K562 (cell line): ENCODE measurements at regions not wholly inside any gene's neighbourhood (a gene's known extent, or its start where the extent isn't known, plus 50 kb on each side); places are given as distances from the start of the nearest gene placed in this dataset.
"Not testable (repeated sequence)": the region's sequence is repeated elsewhere in the genome, so short reads cannot be mapped to it uniquely, and the experiment has no call there.

Experiments used
- ATAC-seq: fragments of 200-7000 bp; cut with Tn5 transposase; 3 replicates; pipeline ENCODE4 v1.9.1; 2020; ENCODE audit warnings: moderate library complexity
- BruUV-seq: library from RNA; stranded (reverse); fragments of 400-500 nt; replicated peaks from 2 replicates; lab custom pipeline; 2021; lab: Mats Ljungman, UMichigan
- CTCF ChIA-PET: fragments of 300-600 bp; formaldehyde crosslinking; extraction: SDS; loops from one replicate; lab custom pipeline; 2021; ENCODE audit warnings: low intra/inter-chr PET ratio; lab: Yijun Ruan, JAX
- POLR2A ChIA-PET: fragments of 300-600, 350-650 bp; sonication (Branson Sonifier 250); formaldehyde crosslinking; extraction: SDS; loops from one replicate; lab custom pipeline; 2021; ENCODE audit warnings: antibody characterized with exemption, inconsistent platforms; lab: Yijun Ruan, JAX
- DNase-seq, 4 experiments: peaks; one replicate each; pipeline versions ENCODE4 v3.0.0 to v3.0.0-alpha.2; 2011 to 2018; ENCODE audit warnings: low spot score in 3 of 4, mixed read lengths in 3 of 4; ENCODE audit errors: extremely low read depth in 1 of 4
- FAIRE-seq: peaks from 2 replicates; lab custom pipeline; 2011; peaks lifted over from hg19 to GRCh38; lab: Jason Lieb, UNC
- H2AFZ ChIP-seq: 2 replicates; pipeline ENCODE4 v1.6.0; 2011; ENCODE audit warnings: low read depth, low read length, control low read depth, inconsistent platforms
- H3K27ac ChIP-seq: fragments of 200-600 bp; 3 replicates; pipeline ENCODE4 v1.8.0; 2011; ENCODE audit warnings: low read depth, mild to moderate bottlenecking, control low read depth, inconsistent platforms, low read length, moderate library complexity, mixed read lengths; ENCODE audit errors: extremely low read depth
- H3K27me3 ChIP-seq, 2 experiments: fragments of 300-600 bp in 1 of 2; 2 replicates in 1 of 2; 3 replicates in 1 of 2; pipeline versions ENCODE4 v1.6.0 to v1.8.0; 2011; ENCODE audit warnings: inconsistent platforms in 2 of 2, low read length in 2 of 2, mild to moderate bottlenecking in 1 of 2, mixed read lengths in 1 of 2, moderate library complexity in 1 of 2; ENCODE audit not compliant: control insufficient read depth in 2 of 2, insufficient read depth in 2 of 2
- H3K36me3 ChIP-seq: fragments of 300-600 bp; 3 replicates; pipeline ENCODE4 v1.8.0; 2011; ENCODE audit warnings: mild to moderate bottlenecking, low read length, inconsistent platforms; ENCODE audit not compliant: control insufficient read depth, insufficient read depth
- H3K4me1 ChIP-seq, 2 experiments: fragments of 200-600 bp in 1 of 2; replicated peaks in 1 of 2; 2 replicates in 1 of 2; 3 replicates in 1 of 2; pipeline versions ENCODE4 v1.5.1 to v1.8.0; 2011; ENCODE audit warnings: inconsistent platforms in 2 of 2, low read length in 2 of 2, mild to moderate bottlenecking in 1 of 2, mixed read lengths in 1 of 2, moderate library complexity in 1 of 2; ENCODE audit not compliant: control insufficient read depth in 2 of 2, insufficient read depth in 2 of 2
- H3K4me2 ChIP-seq: 2 replicates; pipeline ENCODE4 v1.6.1; 2011; ENCODE audit warnings: low read length, control low read depth, inconsistent platforms, mixed read lengths; ENCODE audit not compliant: insufficient read depth
- H3K4me3 ChIP-seq: fragments of 200-600 bp; sonication (generic), shearing (Covaris generic); 2 replicates; pipeline ENCODE4 v1.5.1; 2016; ENCODE audit warnings: control low read depth, inconsistent platforms
- H3K79me2 ChIP-seq: fragments of 200-600 bp; 3 replicates; pipeline ENCODE4 v1.8.0; 2011; ENCODE audit warnings: low read length, inconsistent platforms; ENCODE audit not compliant: control insufficient read depth, insufficient read depth
- H3K9ac ChIP-seq, 2 experiments: 2 replicates each; pipeline versions ENCODE4 v1.6.0 to v1.6.1; 2011; ENCODE audit warnings: low read depth in 2 of 2, low read length in 2 of 2, control low read depth in 1 of 2, inconsistent platforms in 1 of 2, mild to moderate bottlenecking in 1 of 2, mixed read lengths in 1 of 2; ENCODE audit not compliant: insufficient read depth in 1 of 2
- H3K9me1 ChIP-seq: one replicate; pipeline ENCODE4 v1.6.0; 2011; ENCODE audit warnings: inconsistent platforms, mild to moderate bottlenecking, low read length, moderate library complexity; ENCODE audit not compliant: control insufficient read depth, insufficient read depth
- H3K9me3 ChIP-seq: replicated peaks from 2 replicates; pipeline ENCODE4 v1.5.1; 2011; ENCODE audit warnings: low read depth, low read length, inconsistent platforms; ENCODE audit not compliant: control insufficient read depth, insufficient read depth
- H4K20me1 ChIP-seq: replicated peaks from 2 replicates; pipeline ENCODE4 v1.6.1; 2011; ENCODE audit warnings: low read length, inconsistent platforms, mixed read lengths; ENCODE audit not compliant: control insufficient read depth, insufficient read depth
- RBM25 ChIP-seq: fragments of 200-400 bp; formaldehyde crosslinking; IDR thresholded peaks from 2 replicates; pipeline ENCODE4 v1.6.1; 2018; ENCODE audit warnings: low read length, low read depth, moderate library complexity; ENCODE audit not compliant: severe bottlenecking
- SAFB ChIP-seq: fragments of 200-400 bp; formaldehyde crosslinking; IDR thresholded peaks from 2 replicates; pipeline ENCODE4 v1.6.1; 2017; ENCODE audit warnings: low read depth, low read length, borderline replicate concordance
- WHSC1 ChIP-seq: IDR thresholded peaks from one replicate; pipeline ENCODE4 v1.6.1; 2012; ENCODE audit warnings: low read length, control low read depth, inconsistent platforms
- ZNF134 ChIP-seq: fragments of 250-450 bp; sonication (Bioruptor Pico); conservative IDR thresholded peaks from 2 replicates; pipeline ENCODE4 v1.4.0; 2020
- ZNF146 ChIP-seq: IDR thresholded peaks from one replicate; pipeline ENCODE4 v1.6.1; 2018; ENCODE audit warnings: missing compliant biosample characterization; ENCODE audit not compliant: unreplicated experiment
- ZNF778 ChIP-seq: fragments of 450-650 bp; formaldehyde crosslinking; IDR thresholded peaks from 2 replicates; pipeline ENCODE4 v1.4.0; 2020; ENCODE audit warnings: mild to moderate bottlenecking, moderate library complexity
- WGBS: fragments of 100-300 bp; shearing (Covaris generic); methylation state at CpG from one replicate; pipeline ENCODE4 v1.1.6; 2016; ENCODE audit warnings: low coverage, mixed read lengths; ENCODE audit not compliant: insufficient coverage; ENCODE audit errors: missing lambda C conversion rate; 5-methylcytosine and 5-hydroxymethylcytosine counted together
- in situ Hi-C: fragments of 300-500 bp; cut with MboI; formaldehyde crosslinking; loops from 4 replicates; pipeline ENCODE4 v1.15.0; 2018; ENCODE audit warnings: inconsistent platforms, mixed read lengths
- intact Hi-C: fragments of 100-400 bp; cut with micrococcal nuclease; formaldehyde crosslinking; loops from 2 replicates; pipeline ENCODE4 v1.14.2; 2022
- TF ChIP-seq, protein P1 (sequence below), 2 experiments: fragments of 450-650 bp in 1 of 2; sonication (generic) in 1 of 2; formaldehyde crosslinking; conservative IDR thresholded peaks; 2 replicates each; pipeline versions ENCODE4 v1.4.0 to v1.8.1; 2020 to 2022; ENCODE audit warnings: mild to moderate bottlenecking in 1 of 2, missing genetic modification reagents in 1 of 2

DNA sequence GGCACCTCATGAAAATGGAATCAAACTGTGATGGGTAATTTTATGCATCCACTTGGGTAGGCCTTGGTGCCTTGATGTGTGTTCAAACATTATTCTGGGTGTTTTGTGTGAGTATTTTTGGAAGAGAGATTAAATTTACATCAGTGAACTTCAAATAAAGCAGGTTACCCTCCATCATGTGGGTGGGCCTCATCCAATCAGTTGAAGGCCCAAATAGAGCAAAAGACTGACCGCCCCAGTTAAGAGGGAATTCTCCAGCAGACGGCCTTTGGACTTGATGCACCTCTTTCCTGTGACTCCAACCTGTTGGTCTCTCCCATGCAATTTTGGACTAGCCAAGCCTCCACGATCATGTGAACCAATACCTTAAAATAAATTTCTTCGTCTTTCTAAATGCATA lies 97.7 kb upstream of the DPP6 start:
- H3K79me2 ChIP-seq: no peaks in the 10 kb centered on the region
- H3K27ac ChIP-seq: no peak overlapping the region
- H3K36me3 ChIP-seq: no peaks in the 10 kb centered on the region
- no peaks in the 10 kb centered on the region for H3K9me1 ChIP-seq
- no peaks in the 10 kb centered on the region for H3K9me3 ChIP-seq
- CTCF ChIA-PET: no interaction called here
- H3K4me3 ChIP-seq: no peak overlapping the region
- no peak overlapping the region for H3K9ac ChIP-seq
- DNase-seq (no peak), FAIRE-seq (no peak), ATAC-seq (no peak)
- in situ Hi-C loops: no loop called here
- no peak overlapping the region for H3K4me2 ChIP-seq
- WGBS: 1% methylated on average over 4 of the region's 4 CpGs
- POLR2A ChIA-PET: no interaction called here
- H3K4me1 ChIP-seq: no peaks in the 10 kb centered on the region
- intact Hi-C loops: no loop called here
- no TSS peak for BruUV-seq
- 0 out of 2 replicates have a peak, but pooled peaks cover 7% of the 10 kb centered on the region for H4K20me1 ChIP-seq
- H2AFZ ChIP-seq: no peak overlapping the region
- H3K27me3 ChIP-seq: peaks cover 18 to 28% of the 10 kb centered on the region in 2 experiments
- TF ChIP-seq WHSC1: no peak
- TF ChIP-seq, protein P1, sequence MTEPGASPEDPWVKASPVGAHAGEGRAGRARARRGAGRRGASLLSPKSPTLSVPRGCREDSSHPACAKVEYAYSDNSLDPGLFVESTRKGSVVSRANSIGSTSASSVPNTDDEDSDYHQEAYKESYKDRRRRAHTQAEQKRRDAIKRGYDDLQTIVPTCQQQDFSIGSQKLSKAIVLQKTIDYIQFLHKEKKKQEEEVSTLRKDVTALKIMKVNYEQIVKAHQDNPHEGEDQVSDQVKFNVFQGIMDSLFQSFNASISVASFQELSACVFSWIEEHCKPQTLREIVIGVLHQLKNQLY (CRISPR knock-in tag; conservative IDR thresholded peaks at IDR 0.05): no peak
- TF ChIP-seq RBM25: peak; percentile 62
- TF ChIP-seq SAFB: no peak
- TF ChIP-seq ZNF146 (CRISPR knock-in tag): no peak
- peak; percentile 93 for TF ChIP-seq ZNF134
- no peak for TF ChIP-seq ZNF778 (CRISPR knock-in tag)
- TF ChIP-seq, all 486 proteins: peak for 2

DNA sequence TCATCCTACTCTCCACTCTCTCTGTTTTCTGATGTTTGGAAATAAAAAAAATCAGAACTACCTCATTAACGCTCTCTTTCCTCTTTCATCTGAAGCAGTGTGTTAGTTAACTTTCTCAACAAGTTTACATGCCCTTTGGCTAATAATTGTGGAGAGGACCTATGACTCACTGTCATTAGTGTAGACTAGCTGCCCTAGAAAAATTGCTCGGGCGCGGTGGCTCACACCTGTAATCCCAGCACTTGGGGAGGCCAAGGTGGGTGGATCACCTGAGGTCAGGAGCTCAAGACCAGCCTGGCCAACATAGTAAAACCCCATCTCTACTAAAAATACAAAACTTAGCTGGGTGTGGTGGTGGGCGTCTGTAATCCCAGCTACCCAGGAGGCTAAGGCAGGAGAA lies 94.5 kb upstream of the DPP6 start:
- H4K20me1 ChIP-seq, H3K4me1 ChIP-seq, POLR2A ChIA-PET, H3K9ac ChIP-seq, FAIRE-seq, DNase-seq, H3K9me3 ChIP-seq, H2AFZ ChIP-seq, H3K36me3 ChIP-seq, H3K4me3 ChIP-seq, H3K9me1 ChIP-seq, BruUV-seq, CTCF ChIA-PET, intact Hi-C loops, in situ Hi-C loops, H3K79me2 ChIP-seq, ATAC-seq, H3K4me2 ChIP-seq, H3K27ac ChIP-seq: not testable (repeated sequence)
- 1% methylated on average over 5 of the region's 5 CpGs for WGBS
- peaks cover 7 to 13% of the 10 kb centered on the region in 2 experiments for H3K27me3 ChIP-seq

GRCh38 chr7:153958381-153958780 lies 93.8 kb upstream of the DPP6 start:
- H3K9ac ChIP-seq, H3K79me2 ChIP-seq, H3K4me3 ChIP-seq, H3K4me2 ChIP-seq, BruUV-seq, intact Hi-C loops, H3K9me1 ChIP-seq, FAIRE-seq, H4K20me1 ChIP-seq, H2AFZ ChIP-seq, POLR2A ChIA-PET, H3K36me3 ChIP-seq, ATAC-seq, DNase-seq, in situ Hi-C loops, H3K9me3 ChIP-seq, H3K27ac ChIP-seq, H3K4me1 ChIP-seq, CTCF ChIA-PET: not testable (repeated sequence)
- peaks cover 7 to 13% of the 10 kb centered on the region in 2 experiments for H3K27me3 ChIP-seq
- 0% methylated on average over 5 of the region's 6 CpGs for WGBS
